ENCODE measurements at regions not wholly inside any gene's neighbourhood (a gene's known extent, or its start where the extent isn't known, plus 50 kb on each side); places are given as distances from the start of the nearest gene placed in this dataset.
"Not testable (repeated sequence)": the region's sequence is repeated elsewhere in the genome, so short reads cannot be mapped to it uniquely, and the experiment has no call there.

GRCh38 chr2:52070665-52071064 lies 1038.7 kb upstream of the NRXN1 start:
- no peaks in the 10 kb centered on the region for H3K36me3 ChIP-seq (ENCODE audit: insufficient read depth, low read depth, low read length)
- H3K27me3 ChIP-seq (ENCODE audit: insufficient read depth, low read length): no peaks in the 10 kb centered on the region
- no peak overlapping the region for H3K4me3 ChIP-seq (ENCODE audit: low read length)
- no peak overlapping the region for H3K9ac ChIP-seq (ENCODE audit: low read depth, low read length)
- no peaks in the 10 kb centered on the region for H3K4me1 ChIP-seq (ENCODE audit: insufficient read depth, low read length)
- no peaks in the 10 kb centered on the region for H3K9me3 ChIP-seq (ENCODE audit: insufficient read depth, low read depth, low read length)
- no peak overlapping the region for H3K27ac ChIP-seq (ENCODE audit: low read length)

GRCh38 chr2:52064234-52064633 lies 1032.3 kb upstream of the NRXN1 start:
- no peak overlapping the region for H3K27ac ChIP-seq (ENCODE audit: low read length)
- no peaks in the 10 kb centered on the region for H3K36me3 ChIP-seq (ENCODE audit: insufficient read depth, low read depth, low read length)
- no peaks in the 10 kb centered on the region for H3K4me1 ChIP-seq (ENCODE audit: insufficient read depth, low read length)
- H3K9ac ChIP-seq (ENCODE audit: low read depth, low read length): no peak overlapping the region
- no peaks in the 10 kb centered on the region for H3K27me3 ChIP-seq (ENCODE audit: insufficient read depth, low read length)
- no peaks in the 10 kb centered on the region for H3K9me3 ChIP-seq (ENCODE audit: insufficient read depth, low read depth, low read length)
- H3K4me3 ChIP-seq (ENCODE audit: low read length): no peak overlapping the region

DNA sequence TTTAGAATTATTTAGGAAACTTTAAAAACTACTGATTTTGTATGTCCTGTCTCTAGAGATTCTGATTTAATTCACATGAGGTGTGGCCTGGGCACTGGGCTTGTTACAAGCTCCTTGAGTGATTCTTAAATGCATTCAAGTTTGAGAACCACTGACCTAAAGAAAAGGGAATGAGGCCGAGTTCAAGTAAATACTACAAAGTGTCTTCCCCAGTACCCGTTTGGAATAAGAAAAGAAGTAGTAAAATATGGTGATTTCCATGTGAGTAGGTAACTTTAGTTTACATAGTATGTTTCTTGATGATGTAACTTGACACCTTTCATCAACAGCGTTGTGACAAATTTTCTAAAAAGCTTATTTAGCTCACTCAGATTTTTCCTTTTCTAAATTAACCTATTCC lies 1022.9 kb upstream of the NRXN1 start:
- H3K4me3 ChIP-seq (ENCODE audit: low read length): peak overlapping the region; percentile 16; the same call in 1 of the 2 replicates
- no peak overlapping the region for H3K27ac ChIP-seq (ENCODE audit: low read length)
- no peaks in the 10 kb centered on the region for H3K27me3 ChIP-seq (ENCODE audit: insufficient read depth, low read length)
- H3K36me3 ChIP-seq (ENCODE audit: insufficient read depth, low read depth, low read length): no peaks in the 10 kb centered on the region
- no peak overlapping the region for H3K9ac ChIP-seq (ENCODE audit: low read depth, low read length)
- H3K4me1 ChIP-seq (ENCODE audit: insufficient read depth, low read length): peaks cover 21% of the 10 kb centered on the region; the same call in 1 of the 2 replicates
- peaks cover 21% of the 10 kb centered on the region for H3K9me3 ChIP-seq (ENCODE audit: insufficient read depth, low read depth, low read length)

GRCh38 chr2:52036853-52037252 lies 1004.9 kb upstream of the NRXN1 start:
- no peak overlapping the region for H3K27ac ChIP-seq (ENCODE audit: low read length)
- peaks cover 11% of the 10 kb centered on the region; the same call in 1 of the 2 replicates for H3K4me1 ChIP-seq (ENCODE audit: insufficient read depth, low read length)
- no peak overlapping the region for H3K4me3 ChIP-seq (ENCODE audit: low read length)
- H3K9ac ChIP-seq (ENCODE audit: low read depth, low read length): no peak overlapping the region
- H3K9me3 ChIP-seq (ENCODE audit: insufficient read depth, low read depth, low read length): no peaks in the 10 kb centered on the region
- H3K27me3 ChIP-seq (ENCODE audit: insufficient read depth, low read length): no peaks in the 10 kb centered on the region
- H3K36me3 ChIP-seq (ENCODE audit: insufficient read depth, low read depth, low read length): no peaks in the 10 kb centered on the region

DNA sequence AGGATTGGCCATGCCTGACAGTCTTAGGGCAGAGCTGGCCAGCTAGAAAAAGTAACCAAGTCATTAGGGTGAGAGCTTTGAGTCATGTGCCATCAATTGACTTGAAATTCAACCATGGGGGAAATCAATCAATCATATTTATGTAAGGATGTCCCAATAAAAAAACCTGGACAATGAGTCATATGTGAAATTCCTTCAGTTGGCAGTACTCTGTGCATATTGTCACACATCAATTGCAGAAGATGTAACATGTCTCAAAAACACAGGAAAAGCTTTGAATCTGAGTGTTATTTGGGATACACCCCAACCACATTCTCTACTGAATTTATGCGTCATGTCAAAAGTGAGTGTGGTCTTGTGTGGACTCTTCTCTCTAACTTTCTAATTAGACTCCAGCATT lies 1004.1 kb upstream of the NRXN1 start:
- Histone ChIP-seq H3K36me3 (ENCODE audit: insufficient read depth, low read depth, low read length) (no peaks in the 10 kb centered on the region), H3K9me3 (ENCODE audit: insufficient read depth, low read depth, low read length) (no peaks in the 10 kb centered on the region), H3K27ac (ENCODE audit: low read length) (no peak overlapping the region), H3K4me1 (ENCODE audit: insufficient read depth, low read length) (peaks cover 11% of the 10 kb centered on the region; the same call in 1 of the 2 replicates), H3K4me3 (ENCODE audit: low read length) (no peak overlapping the region), H3K27me3 (ENCODE audit: insufficient read depth, low read length) (no peaks in the 10 kb centered on the region), H3K9ac (ENCODE audit: low read depth, low read length) (no peak overlapping the region)

DNA sequence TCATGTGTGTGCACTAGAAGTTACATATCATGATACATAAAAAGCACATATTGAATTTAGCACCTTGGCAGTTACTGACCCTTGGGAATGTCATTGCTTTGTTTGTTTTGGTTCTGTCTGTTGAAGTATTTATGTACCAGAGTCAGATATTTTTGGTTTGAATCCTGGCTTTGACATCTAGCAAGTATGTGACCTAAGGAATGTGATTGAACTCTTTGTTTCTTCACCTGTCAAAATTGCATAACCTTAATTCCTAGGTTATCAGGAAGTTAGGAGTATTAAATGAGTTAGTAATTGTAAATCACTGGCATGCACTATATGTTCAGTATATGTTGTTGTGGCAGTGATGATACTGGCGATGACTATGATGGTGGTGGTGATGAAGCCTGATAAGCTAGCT lies 1003.5 kb upstream of the NRXN1 start:
- Histone ChIP-seq H3K27me3 (ENCODE audit: insufficient read depth, low read length) (no peaks in the 10 kb centered on the region), H3K36me3 (ENCODE audit: insufficient read depth, low read depth, low read length) (no peaks in the 10 kb centered on the region), H3K9ac (ENCODE audit: low read depth, low read length) (no peak overlapping the region), H3K4me1 (ENCODE audit: insufficient read depth, low read length) (peaks cover 11% of the 10 kb centered on the region; the same call in 1 of the 2 replicates), H3K4me3 (ENCODE audit: low read length) (no peak overlapping the region), H3K27ac (ENCODE audit: low read length) (no peak overlapping the region), H3K9me3 (ENCODE audit: insufficient read depth, low read depth, low read length) (no peaks in the 10 kb centered on the region)

DNA sequence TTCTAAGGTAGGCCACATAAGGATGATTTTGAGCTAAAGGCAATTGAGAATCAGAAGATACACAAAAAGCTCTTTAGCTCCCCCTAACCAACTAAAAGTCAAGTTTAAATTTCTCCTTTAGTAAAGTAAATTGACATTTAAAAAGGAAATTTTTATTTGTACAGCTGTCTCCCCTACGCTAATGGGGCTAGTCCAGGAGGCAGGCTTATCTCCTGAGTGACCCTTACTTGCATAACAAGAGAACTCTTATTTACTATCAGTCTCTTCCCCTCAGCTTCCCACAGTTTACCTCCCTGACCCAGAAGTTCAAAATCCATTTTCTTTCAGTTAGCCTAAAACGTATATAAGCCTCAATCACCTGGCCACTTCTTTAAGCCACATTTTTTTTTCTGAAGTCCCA lies 1002.8 kb upstream of the NRXN1 start:
- H3K9me3 ChIP-seq (ENCODE audit: insufficient read depth, low read depth, low read length): no peaks in the 10 kb centered on the region

GRCh38 chr2:52022006-52022405 lies 990.1 kb upstream of the NRXN1 start:
- Histone ChIP-seq H3K4me3 (ENCODE audit: low read length) (no peak overlapping the region), H3K27me3 (ENCODE audit: insufficient read depth, low read length) (no peaks in the 10 kb centered on the region), H3K4me1 (ENCODE audit: insufficient read depth, low read length) (no peaks in the 10 kb centered on the region), H3K9ac (ENCODE audit: low read depth, low read length) (no peak overlapping the region), H3K36me3 (ENCODE audit: insufficient read depth, low read depth, low read length) (no peaks in the 10 kb centered on the region), H3K27ac (ENCODE audit: low read length) (no peak overlapping the region), H3K9me3 (ENCODE audit: insufficient read depth, low read depth, low read length) (no peaks in the 10 kb centered on the region)

More for the DNA sequence above, 1002.8 kb upstream of the NRXN1 start:
- no peaks in the 10 kb centered on the region for H3K27me3 ChIP-seq (ENCODE audit: insufficient read depth, low read length)
- no peak overlapping the region for H3K27ac ChIP-seq (ENCODE audit: low read length)
- no peaks in the 10 kb centered on the region for H3K36me3 ChIP-seq (ENCODE audit: insufficient read depth, low read depth, low read length)
- peaks cover 11% of the 10 kb centered on the region; the same call in 1 of the 2 replicates for H3K4me1 ChIP-seq (ENCODE audit: insufficient read depth, low read length)
- no peak overlapping the region for H3K4me3 ChIP-seq (ENCODE audit: low read length)
- no peak overlapping the region for H3K9ac ChIP-seq (ENCODE audit: low read depth, low read length)

- no peak overlapping the region for H3K9ac ChIP-seq (ENCODE audit: low read depth, low read length)
- no peak overlapping the region for H3K27ac ChIP-seq (ENCODE audit: low read length)
- no peaks in the 10 kb centered on the region for H3K4me1 ChIP-seq (ENCODE audit: insufficient read depth, low read length)
- no peaks in the 10 kb centered on the region for H3K36me3 ChIP-seq (ENCODE audit: insufficient read depth, low read depth, low read length)
- no peaks in the 10 kb centered on the region for H3K27me3 ChIP-seq (ENCODE audit: insufficient read depth, low read length)
- H3K9me3 ChIP-seq (ENCODE audit: insufficient read depth, low read depth, low read length): no peaks in the 10 kb centered on the region
- H3K4me3 ChIP-seq (ENCODE audit: low read length): no peak overlapping the region
These were observed 985.8 kb upstream of the NRXN1 start for GRCh38 chr2:52017646-52018235.

GRCh38 chr2:52006821-52007366 lies 975.0 kb upstream of the NRXN1 start:
- not testable (repeated sequence) for H3K36me3 ChIP-seq (ENCODE audit: insufficient read depth, low read depth, low read length); H3K9me3 ChIP-seq (ENCODE audit: insufficient read depth, low read depth, low read length); H3K4me1 ChIP-seq (ENCODE audit: insufficient read depth, low read length); H3K27ac ChIP-seq (ENCODE audit: low read length); H3K27me3 ChIP-seq (ENCODE audit: insufficient read depth, low read length); H3K9ac ChIP-seq (ENCODE audit: low read depth, low read length); H3K4me3 ChIP-seq (ENCODE audit: low read length)

DNA sequence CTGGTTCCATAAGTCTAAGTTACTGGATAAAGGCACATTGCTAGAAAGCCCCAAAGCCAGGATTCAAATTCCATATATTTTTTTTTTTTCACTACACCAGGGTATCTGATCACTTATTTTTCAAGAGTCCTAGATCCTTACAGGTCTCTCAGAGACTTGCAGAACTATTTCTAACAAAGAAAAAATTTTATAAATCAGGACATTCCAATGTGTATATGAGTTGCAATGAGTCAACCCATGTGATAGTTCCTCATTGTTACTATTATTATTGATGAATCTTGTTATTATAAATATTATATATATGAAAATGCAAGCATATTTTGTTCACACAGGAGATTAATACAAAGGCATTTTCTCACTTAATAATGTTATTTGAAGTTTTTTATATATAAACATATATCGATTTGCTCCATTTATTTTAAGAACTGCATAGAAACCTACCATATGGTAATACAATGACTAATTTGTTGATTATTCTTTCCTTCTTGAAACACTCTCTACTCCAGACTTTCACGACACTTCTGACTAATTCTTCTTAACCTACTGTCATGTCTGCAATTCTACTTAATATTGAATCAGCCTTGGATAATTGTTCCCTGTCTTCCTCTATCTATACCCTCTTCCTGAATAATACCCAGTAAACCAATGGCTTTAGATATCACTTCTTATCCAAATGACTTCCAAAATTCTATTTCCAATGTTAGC lies 968.4 kb upstream of the NRXN1 start:
- Histone ChIP-seq H3K9ac (ENCODE audit: low read depth, low read length) (no peak overlapping the region), H3K27me3 (ENCODE audit: insufficient read depth, low read length) (no peaks in the 10 kb centered on the region), H3K4me1 (ENCODE audit: insufficient read depth, low read length) (no peaks in the 10 kb centered on the region), H3K4me3 (ENCODE audit: low read length) (no peak overlapping the region), H3K9me3 (ENCODE audit: insufficient read depth, low read depth, low read length) (no peaks in the 10 kb centered on the region), H3K27ac (ENCODE audit: low read length) (no peak overlapping the region), H3K36me3 (ENCODE audit: insufficient read depth, low read depth, low read length) (no peaks in the 10 kb centered on the region)

DNA sequence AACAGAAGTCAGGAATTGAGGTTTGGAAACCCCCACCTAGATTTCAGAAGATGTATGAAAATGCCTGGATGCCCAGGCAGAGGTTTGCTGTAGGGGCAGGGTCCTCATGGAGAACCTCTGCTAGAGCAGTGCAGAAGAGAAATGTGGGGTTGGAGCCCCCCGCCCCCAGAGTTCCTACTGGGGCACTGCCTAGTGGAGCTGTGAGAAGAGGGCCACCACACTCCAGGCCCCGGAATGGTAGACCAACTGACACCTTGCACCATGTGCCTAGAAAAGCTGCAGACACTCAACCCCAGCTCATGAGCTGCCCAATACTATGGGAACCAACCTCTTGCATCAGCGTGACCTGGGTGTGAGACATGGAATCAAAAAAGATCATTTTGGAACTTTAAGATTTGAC lies 967.0 kb upstream of the NRXN1 start:
- H3K27ac ChIP-seq (ENCODE audit: low read length): no peak overlapping the region
- H3K9me3 ChIP-seq (ENCODE audit: insufficient read depth, low read depth, low read length): no peaks in the 10 kb centered on the region
- no peaks in the 10 kb centered on the region for H3K36me3 ChIP-seq (ENCODE audit: insufficient read depth, low read depth, low read length)
- H3K4me3 ChIP-seq (ENCODE audit: low read length): no peak overlapping the region
- no peak overlapping the region for H3K9ac ChIP-seq (ENCODE audit: low read depth, low read length)
- H3K27me3 ChIP-seq (ENCODE audit: insufficient read depth, low read length): no peaks in the 10 kb centered on the region
- peaks cover 6% of the 10 kb centered on the region; the same call in 1 of the 2 replicates for H3K4me1 ChIP-seq (ENCODE audit: insufficient read depth, low read length)
